Breast epithelium (tissue), 3 donors: ENCODE measurements at regions not wholly inside any gene's neighbourhood (a gene's known extent, or its start where the extent isn't known, plus 50 kb on each side); places are given as distances from the start of the nearest gene placed in this dataset.

ENCODE experiments used
- CTCF ChIP-seq, 3 donors: fragments of 450-650 bp; IDR thresholded peaks; one replicate each; pipeline ENCODE4 v1.5.1; 2016 to 2017; ENCODE audit warnings: antibody characterized with exemption in 3 of 3, mild to moderate bottlenecking in 3 of 3, moderate library complexity in 3 of 3
- POLR2AphosphoS5 ChIP-seq, 3 donors: sonication (generic); formaldehyde crosslinking; IDR thresholded peaks; one replicate each; pipeline ENCODE4 v1.6.1; 2017; ENCODE audit warnings: antibody characterized with exemption in 3 of 3

- TF ChIP-seq CTCF (IDR thresholded peaks at IDR 0.05) (no peak), POLR2AphosphoS5 (IDR thresholded peaks at IDR 0.05) (no peak)
Observed at GRCh38 chr6:166820483-166820882, 135.9 kb downstream of the RNASET2 start.
